SH-SY5Y (cell line): ENCODE measurements at regions not wholly inside any gene's neighbourhood (a gene's known extent, or its start where the extent isn't known, plus 50 kb on each side); places are given as distances from the start of the nearest gene placed in this dataset.

ENCODE experiments used
- GATA2 ChIP-seq: IDR thresholded peaks from 2 replicates; pipeline ENCODE4 v1.6.1; 2011; ENCODE audit warnings: mild to moderate bottlenecking, low read depth, low read length
- GATA3 ChIP-seq: IDR thresholded peaks from 2 replicates; pipeline ENCODE4 v1.6.1; 2011; ENCODE audit warnings: low read depth, mild to moderate bottlenecking, low read length, moderate library complexity

- TF ChIP-seq GATA2 (no peak), GATA3 (no peak)
Measured at GRCh38 chr3:166248784-166249183, 411.6 kb upstream of the BCHE start.
